ENCODE measurements at regions not wholly inside any gene's neighbourhood (a gene's known extent, or its start where the extent isn't known, plus 50 kb on each side); places are given as distances from the start of the nearest gene placed in this dataset.

DNA sequence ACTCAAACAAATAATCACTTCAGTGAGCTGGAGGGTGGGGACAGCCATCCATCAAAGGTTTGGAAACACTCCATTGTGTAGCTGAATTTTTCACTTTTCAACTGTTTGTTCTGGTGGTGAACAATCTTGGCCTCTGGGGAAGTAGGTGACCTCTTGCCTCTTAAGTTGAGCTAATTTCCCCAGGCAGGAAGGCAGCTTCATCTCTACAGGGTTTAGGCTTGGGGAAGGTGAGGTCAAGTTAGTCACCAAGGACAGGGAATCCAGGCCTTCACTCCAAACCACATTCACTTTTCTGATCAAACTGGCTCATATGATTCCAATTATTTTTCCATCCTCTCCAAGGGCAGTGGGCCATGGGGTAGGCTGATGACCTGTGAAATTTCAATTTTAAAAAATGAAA, 138.3 kb upstream of the HABP2 start:
- no peak for TF ChIP-seq CTCF (IDR thresholded peaks at IDR 0.05; ENCODE audit: low read length)
- no peak for TF ChIP-seq EZH2 (IDR thresholded peaks at IDR 0.05; ENCODE audit: borderline replicate concordance, low read length)

All from OCI-LY1 (cell line).